SU-DHL-6 (cell line): ENCODE measurements at regions not wholly inside any gene's neighbourhood (a gene's known extent, or its start where the extent isn't known, plus 50 kb on each side); places are given as distances from the start of the nearest gene placed in this dataset.

Experiments used
- H2AFZ ChIP-seq: fragments of 200-600 bp; sonication (generic); 2 replicates; pipeline ENCODE4 v1.6.1; 2014; ENCODE audit warnings: low read depth, mild to moderate bottlenecking, moderate library complexity, mixed read lengths, antibody characterized with exemption, low read length; ENCODE audit not compliant: severe bottlenecking
- H3F3A ChIP-seq: fragments of 200-600 bp; shearing (Covaris generic); 2 replicates; pipeline ENCODE4 v1.6.0; 2016; ENCODE audit warnings: antibody characterized with exemption, mild to moderate bottlenecking; ENCODE audit not compliant: insufficient read depth
- H3K27ac ChIP-seq: fragments of 200-600 bp; sonication (generic); 2 replicates; pipeline ENCODE4 v1.5.1; 2016; ENCODE audit warnings: low read depth, mild to moderate bottlenecking, low read length, moderate library complexity, mixed read lengths
- H3K27me3 ChIP-seq: fragments of 200-600 bp; sonication (generic), shearing (Covaris generic); 2 replicates; pipeline ENCODE4 v1.6.0; 2014; ENCODE audit warnings: mild to moderate bottlenecking, low read length
- H3K36me3 ChIP-seq: fragments of 200-600 bp; sonication (generic); 2 replicates; pipeline ENCODE4 v1.6.1; 2014; ENCODE audit warnings: mild to moderate bottlenecking, low read length, mixed read lengths
- H3K4me2 ChIP-seq: fragments of 300-600, 200-600 bp; shearing (Covaris generic), sonication (generic); 2 replicates; pipeline ENCODE4 v1.6.0; 2014; ENCODE audit warnings: low read length, low read depth, mild to moderate bottlenecking; ENCODE audit not compliant: poor library complexity, severe bottlenecking
- H3K4me3 ChIP-seq: fragments of 200-600 bp; sonication (generic); 2 replicates; pipeline ENCODE4 v1.5.1; 2014; ENCODE audit warnings: antibody characterized with exemption, low read length, mild to moderate bottlenecking, mixed read lengths; ENCODE audit not compliant: insufficient read depth, poor library complexity, severe bottlenecking
- H3K79me2 ChIP-seq: fragments of 200-600 bp; sonication (generic); 2 replicates; pipeline ENCODE4 v1.6.1; 2014; ENCODE audit warnings: mild to moderate bottlenecking, low read length, moderate library complexity; ENCODE audit not compliant: insufficient read depth
- H3K9ac ChIP-seq: fragments of 200-600 bp; sonication (generic); 2 replicates; pipeline ENCODE4 v1.7.0; 2014; ENCODE audit warnings: mild to moderate bottlenecking, low read length
- H3K9me2 ChIP-seq: fragments of 200-600 bp; sonication (generic); replicated peaks from 2 replicates; pipeline ENCODE4 v1.6.1; 2014; ENCODE audit warnings: low read length; ENCODE audit not compliant: insufficient read depth
- H3K9me3 ChIP-seq: fragments of 200-600 bp; sonication (generic); 2 replicates; pipeline ENCODE4 v1.6.1; 2014; ENCODE audit warnings: low read length, mixed read lengths; ENCODE audit not compliant: insufficient read depth
- H4K20me1 ChIP-seq: fragments of 200-600 bp; sonication (generic); 2 replicates; pipeline ENCODE4 v1.6.1; 2014; ENCODE audit warnings: low read depth, mild to moderate bottlenecking, antibody characterized with exemption, low read length, moderate library complexity, mixed read lengths
- EZH2phosphoT487 ChIP-seq: fragments of 200-600 bp; sonication (generic), shearing (Covaris generic); conservative IDR thresholded peaks from 2 replicates; pipeline ENCODE4 v1.6.1; 2018; ENCODE audit warnings: mild to moderate bottlenecking, antibody characterized with exemption, low read length, moderate library complexity, mixed read lengths
- TF ChIP-seq, protein P1 (sequence below): fragments of 200-600 bp; sonication (generic); IDR thresholded peaks from one replicate; pipeline ENCODE4 v1.5.1; 2017; ENCODE audit warnings: antibody characterized with exemption, mild to moderate bottlenecking, low read length, moderate library complexity; ENCODE audit not compliant: insufficient read depth, poor library complexity, severe bottlenecking

DNA sequence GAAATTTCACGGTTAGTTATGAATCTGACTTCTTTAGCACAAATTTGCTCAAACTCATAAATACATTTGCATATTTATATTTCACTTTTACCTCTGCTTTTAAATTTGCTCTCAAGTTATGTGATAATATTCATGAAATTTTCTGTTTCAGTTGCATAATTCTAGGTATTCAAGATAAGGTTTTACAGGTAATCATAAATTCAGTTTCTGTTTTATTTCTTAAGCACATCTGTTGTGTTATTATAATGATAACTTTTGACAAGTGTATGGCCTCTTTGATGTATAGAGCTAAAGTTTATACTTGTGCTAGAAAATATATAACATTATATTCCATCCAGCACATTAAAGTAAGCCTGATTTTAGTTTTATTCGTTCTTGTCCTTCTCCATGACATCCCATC lies 308.1 kb downstream of the SLC7A11 start:
- H3F3A ChIP-seq: no peaks in the 10 kb centered on the region
- TF ChIP-seq, protein P1, sequence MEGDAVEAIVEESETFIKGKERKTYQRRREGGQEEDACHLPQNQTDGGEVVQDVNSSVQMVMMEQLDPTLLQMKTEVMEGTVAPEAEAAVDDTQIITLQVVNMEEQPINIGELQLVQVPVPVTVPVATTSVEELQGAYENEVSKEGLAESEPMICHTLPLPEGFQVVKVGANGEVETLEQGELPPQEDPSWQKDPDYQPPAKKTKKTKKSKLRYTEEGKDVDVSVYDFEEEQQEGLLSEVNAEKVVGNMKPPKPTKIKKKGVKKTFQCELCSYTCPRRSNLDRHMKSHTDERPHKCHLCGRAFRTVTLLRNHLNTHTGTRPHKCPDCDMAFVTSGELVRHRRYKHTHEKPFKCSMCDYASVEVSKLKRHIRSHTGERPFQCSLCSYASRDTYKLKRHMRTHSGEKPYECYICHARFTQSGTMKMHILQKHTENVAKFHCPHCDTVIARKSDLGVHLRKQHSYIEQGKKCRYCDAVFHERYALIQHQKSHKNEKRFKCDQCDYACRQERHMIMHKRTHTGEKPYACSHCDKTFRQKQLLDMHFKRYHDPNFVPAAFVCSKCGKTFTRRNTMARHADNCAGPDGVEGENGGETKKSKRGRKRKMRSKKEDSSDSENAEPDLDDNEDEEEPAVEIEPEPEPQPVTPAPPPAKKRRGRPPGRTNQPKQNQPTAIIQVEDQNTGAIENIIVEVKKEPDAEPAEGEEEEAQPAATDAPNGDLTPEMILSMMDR: no peak
- no peak for TF ChIP-seq EZH2phosphoT487
- no peak overlapping the region for H3K4me3 ChIP-seq
- no peaks in the 10 kb centered on the region for H3K9me3 ChIP-seq
- no peak overlapping the region for H2AFZ ChIP-seq
- H3K79me2 ChIP-seq: no peaks in the 10 kb centered on the region
- H4K20me1 ChIP-seq: no peaks in the 10 kb centered on the region
- H3K27ac ChIP-seq: no peak overlapping the region
- no peaks in the 10 kb centered on the region for H3K9me2 ChIP-seq
- H3K9ac ChIP-seq: no peak overlapping the region
- no peaks in the 10 kb centered on the region for H3K27me3 ChIP-seq
- H3K4me2 ChIP-seq: no peak overlapping the region
- H3K36me3 ChIP-seq: no peaks in the 10 kb centered on the region

DNA sequence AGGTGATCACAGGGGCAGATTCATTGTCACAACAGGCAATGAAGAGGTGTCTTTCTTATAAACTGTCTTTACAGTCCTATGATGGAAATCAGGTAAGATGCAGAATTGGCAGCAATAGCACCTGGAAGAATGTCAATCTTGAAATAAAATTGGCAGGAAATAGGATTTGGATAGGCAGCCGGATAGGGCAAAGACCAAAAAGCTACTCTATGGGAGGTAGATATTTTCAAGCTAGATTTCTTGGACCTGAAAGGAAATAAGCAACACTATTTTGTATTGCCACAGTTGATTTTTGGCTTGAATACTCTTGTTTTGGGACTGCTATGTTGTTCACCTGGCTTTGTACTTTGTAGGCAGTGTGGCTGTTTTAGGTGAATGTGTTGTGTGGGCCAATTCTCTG lies 314.2 kb downstream of the SLC7A11 start:
- no peaks in the 10 kb centered on the region for H3K79me2 ChIP-seq
- H3K9ac ChIP-seq: no peak overlapping the region
- no peak for TF ChIP-seq EZH2phosphoT487
- TF ChIP-seq, protein P1: no peak
- no peaks in the 10 kb centered on the region for H3K9me3 ChIP-seq
- no peaks in the 10 kb centered on the region for H3K9me2 ChIP-seq
- no peak overlapping the region for H3K4me3 ChIP-seq
- H3K4me2 ChIP-seq: no peak overlapping the region
- no peaks in the 10 kb centered on the region for H3K27me3 ChIP-seq
- no peak overlapping the region for H3K27ac ChIP-seq
- no peaks in the 10 kb centered on the region for H4K20me1 ChIP-seq
- H3K36me3 ChIP-seq: no peaks in the 10 kb centered on the region
- H3F3A ChIP-seq: no peaks in the 10 kb centered on the region
- H2AFZ ChIP-seq: no peak overlapping the region

DNA sequence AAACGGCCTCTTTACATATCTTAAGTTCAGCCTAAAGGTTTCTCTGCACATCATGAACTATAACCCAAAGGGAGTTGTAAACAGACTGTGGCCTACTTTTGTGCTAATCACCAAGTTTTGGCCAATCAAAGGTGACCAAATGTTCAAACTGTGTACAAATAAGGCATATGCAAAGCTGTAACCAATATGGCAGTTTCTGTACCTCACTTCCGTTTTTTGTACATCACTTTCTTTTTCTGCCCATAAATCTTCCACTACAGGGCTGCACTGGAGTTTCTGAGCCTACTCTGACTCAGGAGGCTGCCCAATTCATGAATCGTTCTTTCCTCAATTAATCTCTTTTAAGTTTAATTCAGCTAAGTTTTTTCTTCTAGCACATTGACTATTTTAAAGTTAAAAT lies 318.7 kb downstream of the SLC7A11 start:
- TF ChIP-seq EZH2phosphoT487: no peak
- TF ChIP-seq, protein P1: no peak
- H3K4me3 ChIP-seq: no peak overlapping the region
- no peaks in the 10 kb centered on the region for H3K36me3 ChIP-seq
- no peaks in the 10 kb centered on the region for H3K9me2 ChIP-seq
- H3K9me3 ChIP-seq: no peaks in the 10 kb centered on the region
- H3K27ac ChIP-seq: no peak overlapping the region
- H4K20me1 ChIP-seq: no peaks in the 10 kb centered on the region
- no peaks in the 10 kb centered on the region for H3F3A ChIP-seq
- no peaks in the 10 kb centered on the region for H3K27me3 ChIP-seq
- no peak overlapping the region for H3K9ac ChIP-seq
- no peak overlapping the region for H3K4me2 ChIP-seq
- no peaks in the 10 kb centered on the region for H3K79me2 ChIP-seq
- H2AFZ ChIP-seq: no peak overlapping the region

DNA sequence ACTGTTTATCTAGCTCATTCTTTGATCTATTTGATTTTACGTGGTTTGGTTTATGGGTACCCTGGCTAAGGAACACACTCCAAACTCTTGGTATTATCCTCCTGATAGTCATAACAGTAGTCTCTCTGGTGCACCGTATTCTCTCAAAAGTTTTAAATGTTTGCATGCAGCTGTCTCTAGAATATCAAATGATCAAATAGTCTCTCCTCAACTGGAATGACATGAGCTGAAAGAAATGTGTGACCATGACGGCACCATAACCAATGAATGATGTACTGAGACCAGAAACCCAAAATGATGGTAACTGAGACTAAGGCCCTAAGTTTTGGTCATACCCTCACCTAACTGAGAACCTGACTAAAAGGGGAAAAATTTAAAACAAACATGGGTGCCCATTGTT lies 319.4 kb downstream of the SLC7A11 start:
- Histone ChIP-seq H3K4me3 (no peak overlapping the region), H3K4me2 (no peak overlapping the region), H3K9me3 (no peaks in the 10 kb centered on the region), H3K9ac (no peak overlapping the region), H3F3A (no peaks in the 10 kb centered on the region), H3K36me3 (no peaks in the 10 kb centered on the region), H3K27me3 (no peaks in the 10 kb centered on the region), H4K20me1 (no peaks in the 10 kb centered on the region), H3K79me2 (no peaks in the 10 kb centered on the region), H3K27ac (no peak overlapping the region), H2AFZ (no peak overlapping the region), H3K9me2 (no peaks in the 10 kb centered on the region)
- TF ChIP-seq, protein P1: no peak
- no peak for TF ChIP-seq EZH2phosphoT487
